Esophagus muscularis mucosa (tissue), 3 donors: ENCODE measurements at regions not wholly inside any gene's neighbourhood (a gene's known extent, or its start where the extent isn't known, plus 50 kb on each side); places are given as distances from the start of the nearest gene placed in this dataset.

ENCODE experiments used
- CTCF ChIP-seq, 3 experiments: fragments of 200-600 bp in 2 of 3; fragments of 450-650 bp in 1 of 3; sonication (generic) in 2 of 3; IDR thresholded peaks; one replicate each; pipeline ENCODE4 v1.5.1; 2017 to 2019; ENCODE audit warnings: antibody characterized with exemption in 3 of 3, mild to moderate bottlenecking in 2 of 3, moderate library complexity in 1 of 3
- POLR2AphosphoS5 ChIP-seq, 2 donors: sonication (generic); formaldehyde crosslinking; IDR thresholded peaks; one replicate each; pipeline ENCODE4 v1.6.1; 2017; ENCODE audit warnings: antibody characterized with exemption in 2 of 2

- TF ChIP-seq POLR2AphosphoS5 (IDR thresholded peaks at IDR 0.05): no peak
- no peak for TF ChIP-seq CTCF (IDR thresholded peaks at IDR 0.05)
Measured at GRCh38 chr17:34172390-34172918, 82.6 kb upstream of the CCL2 start.
